ENCODE measurements at regions not wholly inside any gene's neighbourhood (a gene's known extent, or its start where the extent isn't known, plus 50 kb on each side); places are given as distances from the start of the nearest gene placed in this dataset.

DNA sequence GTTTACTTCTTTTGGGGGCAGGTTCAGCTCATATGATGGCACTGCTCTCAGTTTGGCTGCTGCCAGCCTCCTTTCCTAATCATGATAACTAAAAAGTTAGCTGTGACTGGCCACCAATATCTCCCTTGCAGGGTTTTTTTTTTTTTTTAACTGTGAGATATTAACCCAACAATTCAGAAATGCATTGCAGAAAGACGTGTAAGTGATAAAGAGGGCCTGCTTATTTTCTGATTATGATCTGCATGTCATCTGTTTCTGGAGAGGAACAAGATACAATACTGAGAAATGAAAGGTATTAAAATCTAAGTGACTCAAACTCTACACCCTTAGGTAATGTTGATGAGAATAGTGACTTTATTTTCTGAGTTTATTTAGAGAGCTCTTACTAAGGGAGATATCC is 905.6 kb downstream of the SOCS6 start:
- Histone ChIP-seq H3K4me3 (ENCODE audit: low read depth, low read length) (no peak overlapping the region), H3K36me3 (replicated peaks) (no peaks in the 10 kb centered on the region), H3K27me3 (replicated peaks) (no peaks in the 10 kb centered on the region), H3K27ac (no peak overlapping the region)
- no peak for DNase-seq
- TF ChIP-seq, protein P1, sequence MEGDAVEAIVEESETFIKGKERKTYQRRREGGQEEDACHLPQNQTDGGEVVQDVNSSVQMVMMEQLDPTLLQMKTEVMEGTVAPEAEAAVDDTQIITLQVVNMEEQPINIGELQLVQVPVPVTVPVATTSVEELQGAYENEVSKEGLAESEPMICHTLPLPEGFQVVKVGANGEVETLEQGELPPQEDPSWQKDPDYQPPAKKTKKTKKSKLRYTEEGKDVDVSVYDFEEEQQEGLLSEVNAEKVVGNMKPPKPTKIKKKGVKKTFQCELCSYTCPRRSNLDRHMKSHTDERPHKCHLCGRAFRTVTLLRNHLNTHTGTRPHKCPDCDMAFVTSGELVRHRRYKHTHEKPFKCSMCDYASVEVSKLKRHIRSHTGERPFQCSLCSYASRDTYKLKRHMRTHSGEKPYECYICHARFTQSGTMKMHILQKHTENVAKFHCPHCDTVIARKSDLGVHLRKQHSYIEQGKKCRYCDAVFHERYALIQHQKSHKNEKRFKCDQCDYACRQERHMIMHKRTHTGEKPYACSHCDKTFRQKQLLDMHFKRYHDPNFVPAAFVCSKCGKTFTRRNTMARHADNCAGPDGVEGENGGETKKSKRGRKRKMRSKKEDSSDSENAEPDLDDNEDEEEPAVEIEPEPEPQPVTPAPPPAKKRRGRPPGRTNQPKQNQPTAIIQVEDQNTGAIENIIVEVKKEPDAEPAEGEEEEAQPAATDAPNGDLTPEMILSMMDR (IDR thresholded peaks at IDR 0.05; ENCODE audit: low read depth, low read length, missing control alignments) = no peak
- in situ Hi-C loops (cut with HindIII; ENCODE audit: low pct_ligation_motif_present, low sequenced_read_pairs) = no loop called here

DNA sequence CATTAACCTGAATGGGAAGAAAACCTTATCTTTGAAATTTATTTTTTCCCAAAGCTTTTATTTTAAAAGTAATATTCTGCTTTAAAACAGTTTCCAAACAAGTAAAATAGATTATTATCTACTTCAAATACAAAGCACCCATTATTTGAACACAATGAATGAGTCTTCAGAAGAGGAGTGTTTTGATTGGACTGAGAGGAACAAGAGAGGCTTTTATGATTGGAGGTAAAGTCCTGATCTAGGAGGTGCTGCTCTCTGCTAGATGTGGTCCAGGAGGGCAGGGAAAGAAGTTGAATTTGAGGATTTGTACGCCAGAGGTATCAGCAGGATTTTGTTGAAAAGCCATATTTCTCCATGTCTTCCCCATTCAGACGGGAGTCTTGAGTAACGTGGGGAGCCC is 900.7 kb downstream of the SOCS6 start:
- DNase-seq = no peak
- Histone ChIP-seq H3K36me3 (replicated peaks) (no peaks in the 10 kb centered on the region), H3K4me3 (ENCODE audit: low read depth, low read length) (no peak overlapping the region), H3K27ac (no peak overlapping the region), H3K27me3 (replicated peaks) (no peaks in the 10 kb centered on the region)
- TF ChIP-seq, protein P1 (IDR thresholded peaks at IDR 0.05; ENCODE audit: low read depth, low read length, missing control alignments) = no peak
- in situ Hi-C loops (cut with HindIII; ENCODE audit: low pct_ligation_motif_present, low sequenced_read_pairs) = no loop called here

DNA sequence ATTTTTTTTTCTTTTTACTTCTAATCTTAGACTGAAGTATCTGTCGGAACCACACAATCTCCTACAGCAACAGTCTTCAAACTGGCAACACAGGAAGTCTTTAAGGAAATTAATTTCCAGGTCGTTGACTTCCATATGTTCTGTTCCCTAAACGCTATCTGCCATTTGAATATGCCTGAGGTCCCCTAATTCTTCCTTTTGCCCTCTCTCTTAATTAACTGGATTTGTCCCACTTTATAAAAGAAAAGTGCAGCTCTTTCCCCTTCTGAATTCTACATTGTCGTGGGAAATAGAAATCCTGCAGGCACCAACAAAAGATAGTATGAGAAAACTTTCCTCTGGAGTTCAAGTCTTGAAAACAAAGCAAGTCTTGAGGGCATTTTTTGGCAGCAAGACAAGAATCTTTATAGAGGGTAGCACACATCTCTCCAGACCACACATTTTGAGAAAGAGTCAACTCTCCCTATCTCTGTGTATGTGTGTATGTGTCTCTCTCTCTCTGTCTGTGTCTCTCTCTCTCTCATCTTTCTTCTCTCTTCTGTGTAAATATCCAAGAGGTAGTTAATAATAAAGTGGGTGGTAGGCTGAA is 879.8 kb downstream of the SOCS6 start:
- H3K27ac ChIP-seq = no peak overlapping the region
- in situ Hi-C loops (cut with HindIII; ENCODE audit: low pct_ligation_motif_present, low sequenced_read_pairs) = no loop called here
- DNase-seq = no peak
- H3K36me3 ChIP-seq (replicated peaks) = no peaks in the 10 kb centered on the region
- H3K4me3 ChIP-seq (ENCODE audit: low read depth, low read length) = no peak overlapping the region
- TF ChIP-seq, protein P1 (IDR thresholded peaks at IDR 0.05; ENCODE audit: low read depth, low read length, missing control alignments) = no peak
- no peaks in the 10 kb centered on the region for H3K27me3 ChIP-seq (replicated peaks)

DNA sequence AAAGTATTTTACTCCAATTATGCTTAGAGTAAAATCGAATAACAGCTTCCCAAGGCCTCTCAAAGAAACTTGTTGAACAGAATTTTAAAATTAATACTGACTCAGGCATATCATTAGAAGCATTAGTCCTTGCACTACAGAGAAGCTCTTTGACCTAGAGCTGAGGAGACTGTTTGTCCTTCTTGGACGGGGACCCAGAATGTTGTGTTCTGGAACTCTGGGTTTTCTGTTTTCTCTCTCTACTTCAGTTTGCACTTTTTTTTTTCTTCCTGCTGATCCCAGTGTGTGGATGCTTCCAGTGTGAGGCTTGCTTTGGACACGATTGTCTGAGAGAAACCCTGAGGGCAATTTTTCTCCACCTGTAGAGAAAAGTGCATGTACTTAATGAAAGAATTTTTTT is 847.6 kb downstream of the SOCS6 start:
- Histone ChIP-seq H3K27ac (no peak overlapping the region), H3K4me3 (ENCODE audit: low read depth, low read length) (no peak overlapping the region), H3K36me3 (replicated peaks) (no peaks in the 10 kb centered on the region), H3K27me3 (replicated peaks) (no peaks in the 10 kb centered on the region)
- no peak for DNase-seq
- TF ChIP-seq, protein P1 (IDR thresholded peaks at IDR 0.05; ENCODE audit: low read depth, low read length, missing control alignments) = no peak
- in situ Hi-C loops (cut with HindIII; ENCODE audit: low pct_ligation_motif_present, low sequenced_read_pairs) = no loop called here

DNA sequence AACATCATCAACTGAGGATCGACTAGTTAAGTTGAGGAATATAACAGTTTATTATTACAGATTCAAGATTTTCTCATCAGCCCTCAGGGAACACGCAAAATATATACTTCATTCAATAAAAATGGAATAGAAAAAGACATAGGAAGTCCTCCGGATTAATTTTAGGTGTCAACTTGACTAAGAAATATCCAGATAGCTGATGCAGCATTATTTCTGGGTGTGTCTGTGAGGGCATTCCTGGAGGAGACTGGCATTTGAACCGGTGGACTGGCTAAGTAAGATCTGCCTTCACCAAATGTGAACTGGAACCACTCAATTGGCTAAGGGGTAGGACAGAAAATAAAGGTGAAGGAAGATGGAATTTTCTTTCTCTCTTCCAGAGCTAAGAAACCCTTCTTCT is 845.3 kb downstream of the SOCS6 start:
- H3K4me3 ChIP-seq (ENCODE audit: low read depth, low read length) = no peak overlapping the region
- no peak overlapping the region for H3K27ac ChIP-seq
- H3K36me3 ChIP-seq (replicated peaks) = no peaks in the 10 kb centered on the region
- TF ChIP-seq, protein P1 (IDR thresholded peaks at IDR 0.05; ENCODE audit: low read depth, low read length, missing control alignments) = no peak
- DNase-seq = no peak
- in situ Hi-C loops (cut with HindIII; ENCODE audit: low pct_ligation_motif_present, low sequenced_read_pairs) = no loop called here
- H3K27me3 ChIP-seq (replicated peaks) = no peaks in the 10 kb centered on the region

DNA sequence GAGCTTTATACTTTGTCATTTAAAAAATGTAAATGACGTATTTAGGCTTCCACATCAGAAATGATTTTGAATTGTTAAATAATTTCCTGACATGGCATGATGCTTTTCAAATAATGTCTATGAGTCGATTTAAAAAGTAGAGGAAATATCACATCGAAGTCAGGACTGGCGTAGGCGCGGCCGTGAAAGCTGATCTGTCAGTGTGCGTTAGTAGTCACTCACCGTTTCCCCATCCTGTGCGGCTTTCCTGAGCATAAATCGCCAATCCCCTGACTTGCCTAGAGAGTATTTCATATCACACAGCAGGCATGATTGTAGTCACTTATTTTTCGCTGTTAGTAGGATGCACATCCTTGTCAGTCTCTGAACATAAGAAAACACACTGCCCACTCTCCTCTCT is 843.1 kb downstream of the SOCS6 start:
- Histone ChIP-seq H3K4me3 (ENCODE audit: low read depth, low read length) (no peak overlapping the region), H3K27me3 (replicated peaks) (no peaks in the 10 kb centered on the region), H3K36me3 (replicated peaks) (no peaks in the 10 kb centered on the region), H3K27ac (no peak overlapping the region)
- TF ChIP-seq, protein P1 (IDR thresholded peaks at IDR 0.05; ENCODE audit: low read depth, low read length, missing control alignments) = no peak
- in situ Hi-C loops (cut with HindIII; ENCODE audit: low pct_ligation_motif_present, low sequenced_read_pairs) = no loop called here
- DNase-seq = no peak

Measured in brain microvascular endothelial cell (primary cell).